SK-N-MC (cell line): ENCODE measurements at regions not wholly inside any gene's neighbourhood (a gene's known extent, or its start where the extent isn't known, plus 50 kb on each side); places are given as distances from the start of the nearest gene placed in this dataset.

Source experiments
- EZH2 ChIP-seq: fragments of 200-600 bp; sonication (generic); IDR thresholded peaks from one replicate; pipeline ENCODE4 v1.6.1; 2017; ENCODE audit warnings: antibody characterized with exemption
- POLR2AphosphoS5 ChIP-seq: IDR thresholded peaks from 2 replicates; pipeline ENCODE4 v1.6.1; 2012; ENCODE audit warnings: mild to moderate bottlenecking, low read depth, low read length, borderline replicate concordance

DNA sequence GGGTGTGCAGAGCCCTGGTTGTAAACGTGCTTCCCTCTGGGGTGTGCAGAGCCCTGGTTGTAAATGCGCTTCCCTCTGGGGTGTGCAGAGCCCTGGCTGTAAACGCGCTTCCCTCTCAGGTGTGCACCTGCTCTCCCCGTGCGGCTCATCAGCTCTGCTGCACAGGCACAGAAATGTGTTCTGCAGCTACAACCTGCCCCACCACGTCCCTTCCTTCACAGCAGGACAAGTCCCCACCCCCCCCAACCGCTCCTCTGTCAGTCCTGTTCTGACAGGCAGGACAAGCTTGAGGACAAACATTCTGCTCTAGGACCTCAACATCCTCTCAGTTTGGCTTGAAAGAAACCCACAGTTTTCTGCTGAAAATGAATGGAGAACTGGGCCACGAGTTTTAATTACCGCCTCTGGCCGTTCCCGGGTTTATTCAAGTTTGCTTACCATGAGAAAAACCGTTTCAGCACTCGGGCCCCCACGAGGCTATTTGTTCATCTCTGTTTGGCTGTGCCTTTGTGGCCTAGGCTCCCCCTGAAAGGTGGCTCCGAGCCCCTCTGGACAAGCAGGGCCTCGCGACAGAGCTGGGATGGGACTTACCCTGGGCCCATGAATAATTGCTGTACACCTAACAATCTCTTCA is 81.0 kb upstream of the ASB18 start:
- no peak for TF ChIP-seq EZH2
- TF ChIP-seq POLR2AphosphoS5 = no peak
